BE2C (cell line): ENCODE measurements at regions not wholly inside any gene's neighbourhood (a gene's known extent, or its start where the extent isn't known, plus 50 kb on each side); places are given as distances from the start of the nearest gene placed in this dataset.
"Not testable (repeated sequence)": the region's sequence is repeated elsewhere in the genome, so short reads cannot be mapped to it uniquely, and the experiment has no call there.

ENCODE experiments used
- DNase-seq: peaks from one replicate; pipeline ENCODE4 v3.0.0-alpha.2; 2020
- H3K27me3 ChIP-seq: fragments of 250-450 bp; sonication (Bioruptor Pico); 2 replicates; pipeline ENCODE4 v1.5.1; 2020; ENCODE audit warnings: mild to moderate bottlenecking
- H3K36me3 ChIP-seq: fragments of 250-450 bp; sonication (Bioruptor Pico); 2 replicates; pipeline ENCODE4 v1.5.1; 2020; ENCODE audit warnings: mild to moderate bottlenecking
- H3K4me1 ChIP-seq: fragments of 250-450 bp; sonication (Bioruptor Pico); 2 replicates; pipeline ENCODE4 v1.5.1; 2020
- H3K4me3 ChIP-seq: 2 replicates; pipeline ENCODE4 v1.5.1; 2011; ENCODE audit warnings: low read depth, low read length
- H3K9me3 ChIP-seq: fragments of 250-450 bp; sonication (Bioruptor Pico); 2 replicates; pipeline ENCODE4 v1.5.1; 2020
- TF ChIP-seq, protein P1 (sequence below): IDR thresholded peaks from 2 replicates; pipeline ENCODE4 v1.5.1; 2012; ENCODE audit warnings: mild to moderate bottlenecking, low read depth, low read length

DNA sequence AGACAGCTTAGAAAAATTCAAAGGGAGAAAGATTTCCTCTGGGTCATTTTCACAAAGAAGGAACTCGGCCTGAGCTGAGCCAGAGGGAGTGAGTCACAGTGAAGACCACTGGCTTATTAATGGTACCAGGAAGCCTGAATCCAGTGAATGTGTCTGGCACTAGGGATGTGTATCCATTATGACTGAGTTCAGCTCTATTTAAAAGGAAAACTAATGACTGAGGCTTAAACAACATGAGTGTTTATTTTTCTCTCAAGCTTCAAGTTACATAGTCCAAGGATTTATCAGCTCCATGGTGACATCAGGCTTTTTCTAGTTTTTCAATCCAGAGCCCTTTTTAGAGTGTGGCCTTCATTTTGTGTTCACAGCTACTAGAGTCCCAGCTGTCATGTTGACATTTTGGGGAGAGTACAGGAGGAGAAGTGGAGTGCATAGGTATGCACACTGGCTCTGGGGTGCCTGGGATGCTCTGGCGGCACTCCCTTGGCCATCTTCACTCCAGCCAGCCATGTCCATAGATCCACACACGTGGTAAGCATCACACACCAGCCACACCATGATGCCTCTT lies 159.5 kb upstream of the ERCC6L2 start:
- Histone ChIP-seq H3K36me3 (no peaks in the 10 kb centered on the region), H3K27me3 (no peaks in the 10 kb centered on the region), H3K9me3 (no peaks in the 10 kb centered on the region), H3K4me3 (no peak overlapping the region), H3K4me1 (no peaks in the 10 kb centered on the region; the same call in 1 of the 2 replicates)
- TF ChIP-seq, protein P1, sequence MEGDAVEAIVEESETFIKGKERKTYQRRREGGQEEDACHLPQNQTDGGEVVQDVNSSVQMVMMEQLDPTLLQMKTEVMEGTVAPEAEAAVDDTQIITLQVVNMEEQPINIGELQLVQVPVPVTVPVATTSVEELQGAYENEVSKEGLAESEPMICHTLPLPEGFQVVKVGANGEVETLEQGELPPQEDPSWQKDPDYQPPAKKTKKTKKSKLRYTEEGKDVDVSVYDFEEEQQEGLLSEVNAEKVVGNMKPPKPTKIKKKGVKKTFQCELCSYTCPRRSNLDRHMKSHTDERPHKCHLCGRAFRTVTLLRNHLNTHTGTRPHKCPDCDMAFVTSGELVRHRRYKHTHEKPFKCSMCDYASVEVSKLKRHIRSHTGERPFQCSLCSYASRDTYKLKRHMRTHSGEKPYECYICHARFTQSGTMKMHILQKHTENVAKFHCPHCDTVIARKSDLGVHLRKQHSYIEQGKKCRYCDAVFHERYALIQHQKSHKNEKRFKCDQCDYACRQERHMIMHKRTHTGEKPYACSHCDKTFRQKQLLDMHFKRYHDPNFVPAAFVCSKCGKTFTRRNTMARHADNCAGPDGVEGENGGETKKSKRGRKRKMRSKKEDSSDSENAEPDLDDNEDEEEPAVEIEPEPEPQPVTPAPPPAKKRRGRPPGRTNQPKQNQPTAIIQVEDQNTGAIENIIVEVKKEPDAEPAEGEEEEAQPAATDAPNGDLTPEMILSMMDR, result no peak
- DNase-seq, result no peak

DNA sequence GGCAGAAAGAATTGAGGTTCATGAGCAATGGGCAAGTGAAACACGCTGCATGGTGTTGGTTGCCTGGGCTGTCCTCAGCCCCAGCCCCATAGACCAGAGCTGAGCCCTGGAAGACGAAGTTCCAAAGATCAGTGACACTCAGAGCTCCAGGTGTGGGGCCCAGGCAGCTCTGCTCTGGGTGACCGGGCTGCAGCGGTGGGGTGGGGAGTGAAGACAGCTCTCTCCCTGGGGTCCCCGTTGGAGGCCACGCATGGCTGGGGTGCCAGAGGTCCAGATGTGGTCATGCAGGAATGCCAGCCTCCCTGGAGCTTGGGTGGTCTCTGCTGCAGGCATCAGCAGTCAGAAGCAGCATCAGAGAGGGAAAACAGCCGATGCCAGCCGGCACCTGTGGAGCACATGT lies 165.0 kb upstream of the ERCC6L2 start:
- no peak for DNase-seq
- Histone ChIP-seq H3K27me3 (no peaks in the 10 kb centered on the region), H3K9me3 (no peaks in the 10 kb centered on the region), H3K4me1 (no peaks in the 10 kb centered on the region), H3K4me3 (no peak overlapping the region), H3K36me3 (no peaks in the 10 kb centered on the region)
- TF ChIP-seq, protein P1, result no peak

GRCh38 chr9:95696701-95697100 lies 178.8 kb upstream of the ERCC6L2 start:
- H3K9me3 ChIP-seq, result no peaks in the 10 kb centered on the region; the same call in 1 of the 2 replicates

GRCh38 chr9:95691435-95691834 lies 174.7 kb upstream of the PTCH1 start:
- H3K4me1 ChIP-seq, result no peaks in the 10 kb centered on the region
- TF ChIP-seq, protein P1, result no peak
- H3K4me3 ChIP-seq, result no peak overlapping the region
- no peak for DNase-seq
- H3K36me3 ChIP-seq, result no peaks in the 10 kb centered on the region
- no peaks in the 10 kb centered on the region for H3K9me3 ChIP-seq
- no peaks in the 10 kb centered on the region for H3K27me3 ChIP-seq

More at GRCh38 chr9:95696701-95697100, 178.8 kb upstream of the ERCC6L2 start:
- Histone ChIP-seq H3K36me3 (no peaks in the 10 kb centered on the region), H3K4me1 (no peaks in the 10 kb centered on the region), H3K27me3 (no peaks in the 10 kb centered on the region), H3K4me3 (no peak overlapping the region)
- no peak for DNase-seq
- TF ChIP-seq, protein P1, result no peak

DNA sequence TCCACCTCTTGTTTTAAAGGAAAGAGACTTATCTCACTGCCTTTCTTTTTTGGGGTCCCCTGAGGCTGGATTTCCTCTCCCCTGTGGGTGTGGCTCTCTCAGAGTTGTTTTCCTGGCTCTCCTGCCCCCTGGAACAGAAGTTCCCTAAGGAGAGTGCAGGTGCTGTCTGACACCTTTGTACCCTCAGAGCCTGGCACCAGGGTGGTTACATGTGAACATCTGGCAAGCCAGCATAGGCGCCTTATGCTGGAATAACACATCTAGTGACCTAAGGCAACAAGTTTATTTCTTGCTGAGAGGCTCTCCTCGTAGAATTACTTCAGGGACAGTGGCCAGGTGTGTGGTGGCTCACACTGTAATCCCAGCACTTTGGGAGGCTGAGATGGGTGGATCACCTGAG lies 172.9 kb upstream of the PTCH1 start:
- no peak for DNase-seq
- Histone ChIP-seq H3K4me3 (no peak overlapping the region), H3K4me1 (no peaks in the 10 kb centered on the region), H3K36me3 (no peaks in the 10 kb centered on the region), H3K27me3 (no peaks in the 10 kb centered on the region), H3K9me3 (no peaks in the 10 kb centered on the region)
- TF ChIP-seq, protein P1, result no peak

GRCh38 chr9:95684516-95684915 lies 167.7 kb upstream of the PTCH1 start:
- TF ChIP-seq, protein P1, result no peak
- Histone ChIP-seq H3K9me3 (no peaks in the 10 kb centered on the region), H3K36me3 (no peaks in the 10 kb centered on the region), H3K27me3 (no peaks in the 10 kb centered on the region), H3K4me3 (no peak overlapping the region), H3K4me1 (no peaks in the 10 kb centered on the region)
- no peak for DNase-seq

DNA sequence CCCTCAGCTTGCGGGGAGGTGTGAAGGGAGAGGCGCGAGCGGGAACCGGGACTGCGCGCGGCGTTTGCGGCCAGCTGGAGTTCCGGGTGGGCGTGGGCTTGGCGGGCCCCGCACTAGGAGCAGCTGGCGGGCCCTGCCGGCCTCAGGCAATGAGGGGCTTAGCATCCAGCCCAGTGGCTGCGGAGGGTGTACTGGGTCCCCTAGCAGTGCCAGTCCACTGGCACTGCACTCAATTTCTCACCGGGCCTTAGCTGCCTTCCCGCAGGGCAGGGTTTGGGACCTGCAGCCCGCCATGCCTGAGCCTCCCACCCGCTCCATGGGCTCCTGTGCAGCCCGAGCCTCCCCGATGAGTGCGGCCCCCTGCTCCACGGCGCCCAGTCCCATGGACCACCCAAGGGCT lies 163.5 kb upstream of the PTCH1 start:
- H3K27me3 ChIP-seq, H3K4me1 ChIP-seq, H3K9me3 ChIP-seq, H3K36me3 ChIP-seq, DNase-seq, H3K4me3 ChIP-seq: not testable (repeated sequence)
